Caco-2 (cell line): ENCODE measurements at regions not wholly inside any gene's neighbourhood (a gene's known extent, or its start where the extent isn't known, plus 50 kb on each side); places are given as distances from the start of the nearest gene placed in this dataset.

Experiments used
- BruUV-seq: library from RNA; stranded (reverse); fragments of 400-500 nt; replicated peaks from 2 replicates; lab custom pipeline; 2021; lab: Mats Ljungman, UMichigan
- CTCF ChIA-PET: fragments of 300-600 bp; sonication (Branson Sonifier 250); formaldehyde crosslinking; loops from one replicate; lab custom pipeline; 2022; ENCODE audit warnings: antibody characterized with exemption; lab: Charles Lee
- POLR2A ChIA-PET: fragments of 300-600 bp; sonication (Branson Sonifier 250); formaldehyde crosslinking; loops from one replicate; lab custom pipeline; 2022; ENCODE audit warnings: antibody characterized with exemption; lab: Charles Lee
- DNase-seq, 2 experiments: peaks; one replicate each; pipeline versions ENCODE4 v3.0.0 to v3.0.0-alpha.2; 2020 to 2022
- H3K27me3 ChIP-seq: replicated peaks from 2 replicates; pipeline ENCODE4 v1.6.0; 2011; ENCODE audit warnings: low read length; ENCODE audit not compliant: control insufficient read depth, insufficient read depth
- H3K36me3 ChIP-seq: 2 replicates; pipeline ENCODE4 v1.5.1; 2011; ENCODE audit warnings: low read length; ENCODE audit not compliant: control insufficient read depth, insufficient read depth
- H3K4me1 ChIP-seq: fragments of 250-450 bp; sonication (Bioruptor Pico); 2 replicates; pipeline ENCODE4 v1.5.1; 2020; ENCODE audit warnings: mild to moderate bottlenecking
- H3K4me3 ChIP-seq: 2 replicates; pipeline ENCODE4 v1.5.1; 2011; ENCODE audit warnings: low read depth, mild to moderate bottlenecking, control low read depth, low read length
- H3K9me3 ChIP-seq: fragments of 250-450 bp; sonication (Bioruptor Pico); 2 replicates; pipeline ENCODE4 v1.5.1; 2020; ENCODE audit warnings: mild to moderate bottlenecking, moderate library complexity
- H3K27ac Mint-ChIP-seq: one replicate; pipeline ENCODE4 v1.8.0; 2022; ENCODE audit warnings: mixed read lengths; ENCODE audit not compliant: unreplicated experiment
- H3K27me3 Mint-ChIP-seq: one replicate; pipeline ENCODE4 v1.8.0; 2022; ENCODE audit warnings: mixed read lengths; ENCODE audit not compliant: insufficient read depth, unreplicated experiment
- H3K36me3 Mint-ChIP-seq: one replicate; pipeline ENCODE4 v1.8.0; 2022; ENCODE audit warnings: mild to moderate bottlenecking, mixed read lengths; ENCODE audit not compliant: insufficient read depth, unreplicated experiment
- H3K4me1 Mint-ChIP-seq: one replicate; pipeline ENCODE4 v1.8.0; 2022; ENCODE audit warnings: low read depth, mixed read lengths; ENCODE audit not compliant: unreplicated experiment
- H3K4me3 Mint-ChIP-seq: one replicate; pipeline ENCODE4 v1.8.0; 2022; ENCODE audit warnings: mild to moderate bottlenecking, moderate library complexity, mixed read lengths; ENCODE audit not compliant: unreplicated experiment
- H3K9me3 Mint-ChIP-seq: one replicate; pipeline ENCODE4 v1.8.0; 2022; ENCODE audit warnings: mixed read lengths; ENCODE audit not compliant: unreplicated experiment
- CTCF ChIP-seq, 2 experiments: fragments of 200-600 bp in 1 of 2; IDR thresholded peaks; 1 replicate in 1 of 2; 2 replicates in 1 of 2; pipeline versions ENCODE4 v1.5.1 to v1.8.0; 2011 to 2022; ENCODE audit warnings: antibody characterized with exemption in 1 of 2, control low read depth in 1 of 2, inconsistent platforms in 1 of 2, low read depth in 1 of 2, low read length in 1 of 2, mild to moderate bottlenecking in 1 of 2, moderate library complexity in 1 of 2; ENCODE audit not compliant: insufficient read depth in 1 of 2, severe bottlenecking in 1 of 2, unreplicated experiment in 1 of 2
- intact Hi-C: fragments of 100-400 bp; cut with micrococcal nuclease; formaldehyde crosslinking; loops from one replicate; pipeline ENCODE4 v1.10.0; 2022; ENCODE audit not compliant: unreplicated experiment

- Mint-ChIP-seq H3K27me3 (peaks cover 7% of the 10 kb centered on the region), H3K4me1 (no peaks in the 10 kb centered on the region), H3K9me3 (no peaks in the 10 kb centered on the region), H3K36me3 (no peaks in the 10 kb centered on the region), H3K27ac (no peak overlapping the region), H3K4me3 (no peak overlapping the region)
- no peaks in the 10 kb centered on the region for H3K27me3 ChIP-seq
- no peaks in the 10 kb centered on the region for H3K36me3 ChIP-seq
- H3K4me3 ChIP-seq: no peak overlapping the region
- no peak for TF ChIP-seq CTCF (IDR thresholded peaks at IDR 0.05; ENCODE audit: insufficient read depth in 1 of 2, low read depth in 1 of 2, low read length in 1 of 2, severe bottlenecking in 1 of 2, unreplicated experiment in 1 of 2)
- ChIA-PET POLR2A (no interaction called here), CTCF (no interaction called here)
- DNase-seq: no peak
- H3K4me1 ChIP-seq: no peaks in the 10 kb centered on the region
- no TSS peak for BruUV-seq
- H3K9me3 ChIP-seq: no peaks in the 10 kb centered on the region; the same call in 1 of the 2 replicates
- intact Hi-C loops: no loop called here
Observed at GRCh38 chr4:165613581-165613980, 234.8 kb downstream of the CPE start.

GRCh38 chr4:165620913-165621312 is 242.1 kb downstream of the CPE start:
- no peak for DNase-seq
- CTCF ChIA-PET: no interaction called here
- H3K4me1 ChIP-seq: no peaks in the 10 kb centered on the region
- no peaks in the 10 kb centered on the region for H3K27me3 Mint-ChIP-seq
- H3K9me3 ChIP-seq: no peaks in the 10 kb centered on the region
- BruUV-seq: no TSS peak
- H3K36me3 Mint-ChIP-seq: no peaks in the 10 kb centered on the region
- no peak overlapping the region for H3K4me3 ChIP-seq
- no peaks in the 10 kb centered on the region for H3K9me3 Mint-ChIP-seq
- intact Hi-C loops: no loop called here
- no peaks in the 10 kb centered on the region for H3K36me3 ChIP-seq
- no peaks in the 10 kb centered on the region for H3K27me3 ChIP-seq
- no peak overlapping the region for H3K4me3 Mint-ChIP-seq
- TF ChIP-seq CTCF (IDR thresholded peaks at IDR 0.05; ENCODE audit: insufficient read depth in 1 of 2, low read depth in 1 of 2, low read length in 1 of 2, severe bottlenecking in 1 of 2, unreplicated experiment in 1 of 2): no peak
- POLR2A ChIA-PET: no interaction called here
- H3K27ac Mint-ChIP-seq: no peak overlapping the region
- H3K4me1 Mint-ChIP-seq: no peaks in the 10 kb centered on the region

GRCh38 chr4:165621983-165622382 is 243.2 kb downstream of the CPE start:
- intact Hi-C loops: no loop called here
- Mint-ChIP-seq H3K4me3 (no peak overlapping the region), H3K9me3 (no peaks in the 10 kb centered on the region), H3K36me3 (no peaks in the 10 kb centered on the region), H3K27ac (no peak overlapping the region), H3K27me3 (no peaks in the 10 kb centered on the region), H3K4me1 (no peaks in the 10 kb centered on the region)
- ChIA-PET CTCF (no interaction called here), POLR2A (no interaction called here)
- no peak for TF ChIP-seq CTCF (IDR thresholded peaks at IDR 0.05; ENCODE audit: insufficient read depth in 1 of 2, low read depth in 1 of 2, low read length in 1 of 2, severe bottlenecking in 1 of 2, unreplicated experiment in 1 of 2)
- H3K27me3 ChIP-seq: no peaks in the 10 kb centered on the region
- no peaks in the 10 kb centered on the region for H3K9me3 ChIP-seq
- BruUV-seq: no TSS peak
- no peaks in the 10 kb centered on the region for H3K4me1 ChIP-seq
- H3K36me3 ChIP-seq: no peaks in the 10 kb centered on the region
- no peak for DNase-seq
- no peak overlapping the region for H3K4me3 ChIP-seq
